Loucy (cell line): ENCODE measurements at regions not wholly inside any gene's neighbourhood (a gene's known extent, or its start where the extent isn't known, plus 50 kb on each side); places are given as distances from the start of the nearest gene placed in this dataset.

Experiments
- H2AFZ ChIP-seq: fragments of 200-600 bp; sonication (generic); 2 replicates; pipeline ENCODE4 v1.6.0; 2016; ENCODE audit warnings: antibody characterized with exemption, mild to moderate bottlenecking, low read length, moderate library complexity
- H3F3A ChIP-seq: fragments of 200-600 bp; 2 replicates; pipeline ENCODE4 v1.6.0; 2016; ENCODE audit warnings: antibody characterized with exemption, low read depth, mild to moderate bottlenecking
- H3K27me3 ChIP-seq: fragments of 200-600 bp; sonication (generic); 2 replicates; pipeline ENCODE4 v1.6.1; 2014; ENCODE audit warnings: low read length, mild to moderate bottlenecking; ENCODE audit not compliant: insufficient read depth, poor library complexity, severe bottlenecking
- H3K36me3 ChIP-seq: fragments of 200-600 bp; sonication (generic); 2 replicates; pipeline ENCODE4 v1.6.1; 2016; ENCODE audit warnings: low read length; ENCODE audit not compliant: insufficient read depth
- H3K4me1 ChIP-seq: fragments of 200-600 bp; sonication (generic); 2 replicates; pipeline ENCODE4 v1.5.1; 2014; ENCODE audit warnings: low read length, mild to moderate bottlenecking; ENCODE audit not compliant: insufficient read depth, poor library complexity, severe bottlenecking
- H3K4me2 ChIP-seq: fragments of 200-600 bp; sonication (generic); 2 replicates; pipeline ENCODE4 v1.6.0; 2014; ENCODE audit warnings: antibody characterized with exemption, low read length, low read depth, mild to moderate bottlenecking; ENCODE audit not compliant: poor library complexity, severe bottlenecking
- H3K4me3 ChIP-seq: fragments of 200-600 bp; sonication (generic); 2 replicates; pipeline ENCODE4 v1.5.1; 2014; ENCODE audit warnings: low read length, mild to moderate bottlenecking, mixed read lengths; ENCODE audit not compliant: poor library complexity, severe bottlenecking
- H3K79me2 ChIP-seq: fragments of 200-600 bp; sonication (generic); 2 replicates; pipeline ENCODE4 v1.6.1; 2014; ENCODE audit warnings: low read length; ENCODE audit not compliant: insufficient read depth
- H3K9ac ChIP-seq: fragments of 200-600 bp; sonication (generic); 2 replicates; pipeline ENCODE4 v1.6.0; 2014; ENCODE audit warnings: mild to moderate bottlenecking, low read depth, low read length, moderate library complexity; ENCODE audit not compliant: poor library complexity, severe bottlenecking
- H3K9me2 ChIP-seq: fragments of 200-600 bp; sonication (generic); replicated peaks from 2 replicates; pipeline ENCODE4 v1.6.1; 2016; ENCODE audit warnings: low read depth, low read length, mixed read lengths
- H3K9me3 ChIP-seq: fragments of 200-600 bp; sonication (generic); 2 replicates; pipeline ENCODE4 v1.6.1; 2014; ENCODE audit warnings: mild to moderate bottlenecking, antibody characterized with exemption, low read length, low read depth; ENCODE audit not compliant: insufficient read depth
- H4K20me1 ChIP-seq: fragments of 200-600 bp; sonication (generic); 2 replicates; pipeline ENCODE4 v1.6.0; 2014; ENCODE audit warnings: antibody characterized with exemption, low read length, mild to moderate bottlenecking; ENCODE audit not compliant: insufficient read depth, poor library complexity, severe bottlenecking
- EZH2phosphoT487 ChIP-seq: fragments of 200-600 bp; IDR thresholded peaks from 2 replicates; pipeline ENCODE4 v1.6.1; 2018; ENCODE audit warnings: antibody characterized with exemption, mild to moderate bottlenecking, moderate library complexity, borderline replicate concordance
- TF ChIP-seq, protein P1 (sequence below): fragments of 200-600 bp; sonication (generic); conservative IDR thresholded peaks from 2 replicates; pipeline ENCODE4 v1.5.1; 2014; ENCODE audit warnings: mild to moderate bottlenecking, antibody characterized with exemption, low read length

- Histone ChIP-seq H3K79me2 (no peaks in the 10 kb centered on the region), H3K4me3 (no peak overlapping the region), H3K9me2 (no peaks in the 10 kb centered on the region), H3K27me3 (no peaks in the 10 kb centered on the region), H3F3A (no peaks in the 10 kb centered on the region), H3K9me3 (no peaks in the 10 kb centered on the region), H2AFZ (no peak overlapping the region), H3K9ac (no peak overlapping the region), H3K4me1 (no peaks in the 10 kb centered on the region), H3K36me3 (no peaks in the 10 kb centered on the region), H3K4me2 (no peak overlapping the region), H4K20me1 (no peaks in the 10 kb centered on the region)
- TF ChIP-seq EZH2phosphoT487: no peak
- TF ChIP-seq, protein P1, sequence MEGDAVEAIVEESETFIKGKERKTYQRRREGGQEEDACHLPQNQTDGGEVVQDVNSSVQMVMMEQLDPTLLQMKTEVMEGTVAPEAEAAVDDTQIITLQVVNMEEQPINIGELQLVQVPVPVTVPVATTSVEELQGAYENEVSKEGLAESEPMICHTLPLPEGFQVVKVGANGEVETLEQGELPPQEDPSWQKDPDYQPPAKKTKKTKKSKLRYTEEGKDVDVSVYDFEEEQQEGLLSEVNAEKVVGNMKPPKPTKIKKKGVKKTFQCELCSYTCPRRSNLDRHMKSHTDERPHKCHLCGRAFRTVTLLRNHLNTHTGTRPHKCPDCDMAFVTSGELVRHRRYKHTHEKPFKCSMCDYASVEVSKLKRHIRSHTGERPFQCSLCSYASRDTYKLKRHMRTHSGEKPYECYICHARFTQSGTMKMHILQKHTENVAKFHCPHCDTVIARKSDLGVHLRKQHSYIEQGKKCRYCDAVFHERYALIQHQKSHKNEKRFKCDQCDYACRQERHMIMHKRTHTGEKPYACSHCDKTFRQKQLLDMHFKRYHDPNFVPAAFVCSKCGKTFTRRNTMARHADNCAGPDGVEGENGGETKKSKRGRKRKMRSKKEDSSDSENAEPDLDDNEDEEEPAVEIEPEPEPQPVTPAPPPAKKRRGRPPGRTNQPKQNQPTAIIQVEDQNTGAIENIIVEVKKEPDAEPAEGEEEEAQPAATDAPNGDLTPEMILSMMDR: no peak
These were observed 117.7 kb downstream of the C4orf33 start for GRCh38 chr4:129213692-129214091.

DNA sequence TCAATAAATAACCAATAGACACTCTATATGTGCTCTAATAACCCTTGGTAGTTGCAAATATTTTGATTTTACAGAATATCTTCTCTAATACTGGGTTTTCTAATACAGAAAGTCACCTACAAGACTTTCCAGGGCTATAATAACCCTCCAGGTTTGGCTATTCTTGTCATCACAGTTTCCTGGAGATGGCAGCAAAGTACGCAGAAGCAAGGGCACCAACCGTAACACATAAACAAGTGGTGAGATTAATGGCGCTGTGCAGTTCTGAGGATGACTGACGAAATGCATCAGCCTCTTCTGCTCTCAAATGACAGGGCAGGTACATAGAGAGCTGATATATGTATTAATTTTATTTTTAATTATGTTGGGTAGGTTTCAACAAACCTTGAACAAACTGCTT lies 122.4 kb downstream of the C4orf33 start:
- no peak overlapping the region for H3K4me2 ChIP-seq
- no peak overlapping the region for H2AFZ ChIP-seq
- H3K9me2 ChIP-seq: no peaks in the 10 kb centered on the region
- H3F3A ChIP-seq: no peaks in the 10 kb centered on the region
- H3K79me2 ChIP-seq: no peaks in the 10 kb centered on the region
- no peaks in the 10 kb centered on the region for H3K27me3 ChIP-seq
- no peaks in the 10 kb centered on the region for H4K20me1 ChIP-seq
- H3K4me1 ChIP-seq: no peaks in the 10 kb centered on the region
- H3K9ac ChIP-seq: no peak overlapping the region
- H3K36me3 ChIP-seq: no peaks in the 10 kb centered on the region
- no peaks in the 10 kb centered on the region for H3K9me3 ChIP-seq
- no peak for TF ChIP-seq EZH2phosphoT487
- TF ChIP-seq, protein P1: peak; percentile 28
- no peak overlapping the region for H3K4me3 ChIP-seq

DNA sequence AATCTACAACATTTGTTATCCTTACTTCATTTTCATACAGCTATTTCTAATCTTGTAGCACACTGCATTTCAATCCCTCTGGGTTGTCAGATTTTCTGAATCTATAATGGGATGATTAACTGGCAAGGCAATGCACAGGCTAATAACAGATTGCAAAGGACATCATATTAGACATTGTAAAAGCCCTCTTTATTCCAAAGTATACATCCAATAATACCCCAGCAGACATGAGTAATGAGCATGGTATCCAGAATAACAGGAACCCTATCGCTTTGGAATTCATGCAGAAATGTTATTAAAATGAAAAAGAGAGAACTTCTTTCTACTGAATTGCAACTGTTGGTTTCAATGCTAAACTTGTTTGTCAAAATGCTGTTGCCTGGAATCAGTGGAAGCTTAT lies 122.9 kb downstream of the C4orf33 start:
- H3F3A ChIP-seq: no peaks in the 10 kb centered on the region
- H3K4me3 ChIP-seq: no peak overlapping the region
- no peaks in the 10 kb centered on the region for H3K36me3 ChIP-seq
- no peak overlapping the region for H3K9ac ChIP-seq
- no peak overlapping the region for H2AFZ ChIP-seq
- no peaks in the 10 kb centered on the region for H3K4me1 ChIP-seq
- H3K4me2 ChIP-seq: no peak overlapping the region
- TF ChIP-seq, protein P1: no peak
- no peak for TF ChIP-seq EZH2phosphoT487
- no peaks in the 10 kb centered on the region for H3K27me3 ChIP-seq
- no peaks in the 10 kb centered on the region for H3K9me2 ChIP-seq
- H3K9me3 ChIP-seq: no peaks in the 10 kb centered on the region
- no peaks in the 10 kb centered on the region for H4K20me1 ChIP-seq
- no peaks in the 10 kb centered on the region for H3K79me2 ChIP-seq
